CD4-positive, alpha-beta T cell (primary cell): ENCODE measurements at regions not wholly inside any gene's neighbourhood (a gene's known extent, or its start where the extent isn't known, plus 50 kb on each side); places are given as distances from the start of the nearest gene placed in this dataset.

Source experiments
- ATAC-seq: fragments of 200-7000 bp; cut with Tn5 transposase; one replicate; pipeline ENCODE4 v1.10.0; 2022; ENCODE audit warnings: mild to moderate bottlenecking; ENCODE audit not compliant: poor library complexity
- CTCF ChIA-PET: fragments of 350-600 bp; sonication (Branson Sonifier 250); formaldehyde crosslinking; loops from one replicate; lab custom pipeline; 2021; ENCODE audit warnings: antibody characterized with exemption, inconsistent platforms; lab: Charles Lee
- POLR2A ChIA-PET: fragments of 350-600 bp; sonication (Branson Sonifier 250); formaldehyde crosslinking; loops from one replicate; lab custom pipeline; 2021; ENCODE audit warnings: antibody characterized with exemption, inconsistent platforms; lab: Charles Lee
- DNase-seq, 14 experiments: peaks; one replicate each; pipeline ENCODE4 v3.0.0-alpha.2; 2013 to 2020; ENCODE audit warnings: mixed read lengths in 2 of 14
- H3K27ac ChIP-seq, 2 donors: one replicate each; pipeline versions ENCODE4 v1.5.1 to v1.7.0; 2013; ENCODE audit warnings: low read length in 2 of 2, low read depth in 1 of 2, mild to moderate bottlenecking in 1 of 2
- H3K27me3 ChIP-seq, 2 experiments: 1 replicate in 1 of 2; 2 replicates in 1 of 2; pipeline versions ENCODE4 v1.6.1 to v1.7.0; 2013; ENCODE audit warnings: low read length in 2 of 2, control low read depth in 1 of 2, mild to moderate bottlenecking in 1 of 2, moderate library complexity in 1 of 2; ENCODE audit not compliant: insufficient read depth in 2 of 2, control insufficient read depth in 1 of 2
- H3K36me3 ChIP-seq: one replicate; pipeline ENCODE4 v1.6.1; 2013; ENCODE audit warnings: low read length, control low read depth; ENCODE audit not compliant: insufficient read depth
- H3K4me1 ChIP-seq: one replicate; pipeline ENCODE4 v1.6.1; 2013; ENCODE audit warnings: low read length, control low read depth; ENCODE audit not compliant: insufficient read depth
- H3K4me3 ChIP-seq: one replicate; pipeline ENCODE4 v1.5.1; 2013; ENCODE audit warnings: mild to moderate bottlenecking, low read length, moderate library complexity
- H3K9me3 ChIP-seq, 2 experiments: 1 replicate in 1 of 2; 2 replicates in 1 of 2; pipeline versions ENCODE4 v1.6.1 to v1.7.0; 2013; ENCODE audit warnings: low read length in 2 of 2, mild to moderate bottlenecking in 2 of 2, control low read depth in 1 of 2, moderate library complexity in 1 of 2; ENCODE audit not compliant: control insufficient read depth in 1 of 2, insufficient read depth in 1 of 2
- H3K27ac Mint-ChIP-seq: one replicate; pipeline ENCODE4 v1.8.0; 2020; ENCODE audit warnings: mixed read lengths
- H3K27me3 Mint-ChIP-seq: one replicate; pipeline ENCODE4 v1.8.0; 2021; ENCODE audit warnings: mixed read lengths
- H3K36me3 Mint-ChIP-seq: one replicate; pipeline ENCODE4 v1.8.0; 2021; ENCODE audit warnings: low read depth, mixed read lengths
- H3K4me1 Mint-ChIP-seq: one replicate; pipeline ENCODE4 v1.8.0; 2021; ENCODE audit warnings: low read depth, mixed read lengths
- H3K4me3 Mint-ChIP-seq: one replicate; pipeline ENCODE4 v1.8.0; 2020; ENCODE audit warnings: mild to moderate bottlenecking, mixed read lengths
- H3K9me3 Mint-ChIP-seq: one replicate; pipeline ENCODE4 v1.8.0; 2020; ENCODE audit warnings: mixed read lengths
- intact Hi-C, 2 experiments: fragments of 100-400 bp; cut with DNase I in 1 of 2; cut with micrococcal nuclease in 1 of 2; formaldehyde crosslinking; loops; one replicate each; pipeline versions ENCODE4 v1.15.1 to v1.9.0; 2023 to 2025; cut with DNase I, micrococcal nuclease
- TF ChIP-seq, protein P1 (sequence below): fragments of 200-600 bp; IDR thresholded peaks from one replicate; pipeline ENCODE4 v1.8.0; 2022; ENCODE audit warnings: antibody characterized with exemption, mild to moderate bottlenecking

DNA sequence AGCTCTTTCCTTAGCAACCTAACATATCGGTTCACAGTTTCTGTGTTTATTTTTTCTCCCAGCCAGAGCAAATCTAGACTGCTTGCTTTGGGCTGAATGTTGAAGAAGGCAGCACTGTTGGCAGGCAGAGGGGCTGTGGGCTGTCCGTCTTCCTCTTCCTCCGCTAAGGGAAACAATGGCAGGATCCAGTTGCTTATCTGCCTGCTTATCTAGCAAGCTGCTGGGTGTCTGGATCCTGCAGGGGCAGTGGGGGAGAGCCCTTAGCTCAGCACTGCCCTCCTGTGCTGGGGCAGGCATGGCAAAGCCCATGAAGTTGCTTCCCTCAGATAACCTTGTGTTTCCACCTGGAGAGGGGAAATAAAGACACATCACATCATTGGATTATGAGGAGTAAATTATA, 92.7 kb upstream of the CD93 start:
- H3K27ac ChIP-seq, result no peak overlapping the region
- ChIA-PET POLR2A (no interaction called here), CTCF (no interaction called here)
- no peak overlapping the region for H3K4me3 ChIP-seq
- no peaks in the 10 kb centered on the region for H3K9me3 ChIP-seq
- no peak for DNase-seq
- peaks cover 9% of the 10 kb centered on the region for H3K27me3 Mint-ChIP-seq
- H3K27ac Mint-ChIP-seq, result no peak overlapping the region
- TF ChIP-seq, protein P1, sequence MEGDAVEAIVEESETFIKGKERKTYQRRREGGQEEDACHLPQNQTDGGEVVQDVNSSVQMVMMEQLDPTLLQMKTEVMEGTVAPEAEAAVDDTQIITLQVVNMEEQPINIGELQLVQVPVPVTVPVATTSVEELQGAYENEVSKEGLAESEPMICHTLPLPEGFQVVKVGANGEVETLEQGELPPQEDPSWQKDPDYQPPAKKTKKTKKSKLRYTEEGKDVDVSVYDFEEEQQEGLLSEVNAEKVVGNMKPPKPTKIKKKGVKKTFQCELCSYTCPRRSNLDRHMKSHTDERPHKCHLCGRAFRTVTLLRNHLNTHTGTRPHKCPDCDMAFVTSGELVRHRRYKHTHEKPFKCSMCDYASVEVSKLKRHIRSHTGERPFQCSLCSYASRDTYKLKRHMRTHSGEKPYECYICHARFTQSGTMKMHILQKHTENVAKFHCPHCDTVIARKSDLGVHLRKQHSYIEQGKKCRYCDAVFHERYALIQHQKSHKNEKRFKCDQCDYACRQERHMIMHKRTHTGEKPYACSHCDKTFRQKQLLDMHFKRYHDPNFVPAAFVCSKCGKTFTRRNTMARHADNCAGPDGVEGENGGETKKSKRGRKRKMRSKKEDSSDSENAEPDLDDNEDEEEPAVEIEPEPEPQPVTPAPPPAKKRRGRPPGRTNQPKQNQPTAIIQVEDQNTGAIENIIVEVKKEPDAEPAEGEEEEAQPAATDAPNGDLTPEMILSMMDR, result no peak
- peaks cover 3 to 4% of the 10 kb centered on the region in 2 experiments for H3K27me3 ChIP-seq
- no peaks in the 10 kb centered on the region for H3K4me1 Mint-ChIP-seq
- no peak for ATAC-seq
- H3K9me3 Mint-ChIP-seq, result no peaks in the 10 kb centered on the region
- H3K36me3 Mint-ChIP-seq, result no peaks in the 10 kb centered on the region
- no peaks in the 10 kb centered on the region for H3K4me1 ChIP-seq
- H3K36me3 ChIP-seq, result no peaks in the 10 kb centered on the region
- no peak overlapping the region for H3K4me3 Mint-ChIP-seq
- intact Hi-C loops, result no loop called here

DNA sequence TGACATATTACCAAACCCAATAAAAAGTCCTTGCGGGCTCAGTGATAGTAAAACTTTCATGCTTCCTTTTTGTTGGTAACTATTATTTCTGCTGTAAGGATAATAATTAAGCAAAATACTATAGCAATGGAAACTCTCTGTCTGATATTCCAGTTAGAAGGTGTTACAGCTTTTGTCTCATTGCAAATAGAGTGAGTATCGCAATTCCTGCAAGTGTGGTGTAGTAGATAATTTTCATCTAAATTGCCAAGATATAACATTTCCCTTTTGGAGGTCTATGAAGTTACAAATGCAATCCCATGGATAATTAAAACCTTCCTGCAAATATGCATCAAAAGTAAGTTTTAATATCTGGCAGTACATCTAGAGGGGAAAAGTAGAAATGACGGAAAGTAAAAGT, 88.7 kb upstream of the CD93 start:
- H3K27me3 Mint-ChIP-seq, result peaks cover 15% of the 10 kb centered on the region
- ChIA-PET POLR2A (no interaction called here), CTCF (no interaction called here)
- no peaks in the 10 kb centered on the region for H3K9me3 Mint-ChIP-seq
- intact Hi-C loops, result no loop called here
- no peak for ATAC-seq
- Histone ChIP-seq H3K4me3 (no peak overlapping the region), H3K4me1 (no peaks in the 10 kb centered on the region), H3K9me3 (no peaks in the 10 kb centered on the region), H3K36me3 (no peaks in the 10 kb centered on the region), H3K27ac (no peak overlapping the region), H3K27me3 (peaks cover 3 to 4% of the 10 kb centered on the region in 2 experiments)
- H3K4me3 Mint-ChIP-seq, result no peak overlapping the region
- TF ChIP-seq, protein P1, result no peak
- no peak for DNase-seq
- H3K27ac Mint-ChIP-seq, result no peak overlapping the region
- H3K4me1 Mint-ChIP-seq, result no peaks in the 10 kb centered on the region
- no peaks in the 10 kb centered on the region for H3K36me3 Mint-ChIP-seq

GRCh38 chr20:23167431-23167830, 81.3 kb upstream of the CD93 start:
- Mint-ChIP-seq H3K4me1 (no peaks in the 10 kb centered on the region), H3K36me3 (no peaks in the 10 kb centered on the region), H3K9me3 (no peaks in the 10 kb centered on the region), H3K4me3 (no peak overlapping the region), H3K27me3 (peaks cover 1% of the 10 kb centered on the region), H3K27ac (no peak overlapping the region)
- DNase-seq, result no peak
- Histone ChIP-seq H3K27me3 (no peaks in the 10 kb centered on the region), H3K27ac (no peak overlapping the region), H3K4me3 (no peak overlapping the region), H3K4me1 (no peaks in the 10 kb centered on the region), H3K36me3 (no peaks in the 10 kb centered on the region), H3K9me3 (peaks cover 0 to 6% of the 10 kb centered on the region in 2 experiments)
- intact Hi-C loops, result no loop called here
- no peak for ATAC-seq
- ChIA-PET POLR2A (no interaction called here), CTCF (no interaction called here)
- TF ChIP-seq, protein P1, result no peak
